ENCODE measurements at regions not wholly inside any gene's neighbourhood (a gene's known extent, or its start where the extent isn't known, plus 50 kb on each side); places are given as distances from the start of the nearest gene placed in this dataset.

GRCh38 chr22:48667289-48667688 lies 1160.4 kb downstream of the BRD1 start (continued):
- TF ChIP-seq ZNF148 (tag by site-specific recombination; IDR thresholded peaks at IDR 0.05; ENCODE audit: borderline replicate concordance) (no peak), PRDM10 (tag by site-specific recombination; IDR thresholded peaks at IDR 0.05) (no peak)

GRCh38 chr22:48666620-48667019 lies 1161.1 kb downstream of the BRD1 start:
- 0 out of 2 replicates have a peak, but pooled peaks have one; percentile 22 for TF ChIP-seq ZFHX2 (tag by site-specific recombination; conservative IDR thresholded peaks at IDR 0.05)
- TF ChIP-seq ZIC2 (tag by site-specific recombination; IDR thresholded peaks at IDR 0.05): peak; percentile 54; the same call in 1 of the 2 replicates
- no peak for TF ChIP-seq ZNF555 (tag by site-specific recombination; conservative IDR thresholded peaks at IDR 0.05)
- peak; percentile 21; the same call in 1 of the 2 replicates for TF ChIP-seq GLIS1 (tag by site-specific recombination; IDR thresholded peaks at IDR 0.05)
- no peak overlapping the region for H3K4me3 ChIP-seq (ENCODE audit: low read depth, low read length)
- no peaks in the 10 kb centered on the region for H3K4me1 ChIP-seq (ENCODE audit: control insufficient read depth, insufficient read depth, low read length)
- H3K9me3 ChIP-seq (ENCODE audit: control insufficient read depth, insufficient read depth, low read depth, low read length): no peaks in the 10 kb centered on the region
- ChIA-PET POLR2A (no interaction called here), CTCF (no interaction called here)
- no peaks in the 10 kb centered on the region for H3K36me3 ChIP-seq (ENCODE audit: control insufficient read depth in 2 of 2, insufficient read depth in 1 of 2, low read length in 2 of 2)
- H3K27ac ChIP-seq (ENCODE audit: extremely low read depth, low read depth, low read length): no peak overlapping the region

- ChIA-PET POLR2A (no interaction called here), CTCF (no interaction called here)
- Histone ChIP-seq H3K36me3 (ENCODE audit: control insufficient read depth in 2 of 2, insufficient read depth in 1 of 2, low read length in 2 of 2) (no peaks in the 10 kb centered on the region), H3K4me3 (ENCODE audit: low read depth, low read length) (no peak overlapping the region), H3K27ac (ENCODE audit: extremely low read depth, low read depth, low read length) (no peak overlapping the region), H3K4me1 (ENCODE audit: control insufficient read depth, insufficient read depth, low read length) (no peaks in the 10 kb centered on the region), H3K9me3 (ENCODE audit: control insufficient read depth, insufficient read depth, low read depth, low read length) (no peaks in the 10 kb centered on the region)
- TF ChIP-seq ZBTB8A (tag by site-specific recombination; IDR thresholded peaks at IDR 0.05) (no peak), ZNF768 (tag by site-specific recombination; IDR thresholded peaks at IDR 0.05) (no peak), ZBTB17 (tag by site-specific recombination; IDR thresholded peaks at IDR 0.05) (no peak), ZBTB11 (tag by site-specific recombination; conservative IDR thresholded peaks at IDR 0.05; ENCODE audit: low read depth) (no peak), ZNF132 (tag by site-specific recombination; IDR thresholded peaks at IDR 0.05; ENCODE audit: borderline replicate concordance) (no peak), ZNF639 (tag by site-specific recombination; IDR thresholded peaks at IDR 0.05) (no peak), ZNF530 (tag by site-specific recombination; IDR thresholded peaks at IDR 0.05; ENCODE audit: low read depth) (no peak), SP7 (tag by site-specific recombination; IDR thresholded peaks at IDR 0.05) (no peak), ZNF747 (tag by site-specific recombination; IDR thresholded peaks at IDR 0.05) (no peak), ZNF776 (tag by site-specific recombination; IDR thresholded peaks at IDR 0.05; ENCODE audit: borderline replicate concordance) (no peak), ZBTB44 (tag by site-specific recombination; IDR thresholded peaks at IDR 0.05) (no peak), SP3 (tag by site-specific recombination; IDR thresholded peaks at IDR 0.05) (no peak), EGR2 (tag by site-specific recombination; IDR thresholded peaks at IDR 0.05; ENCODE audit: low read depth) (no peak), ZNF169 (tag by site-specific recombination; IDR thresholded peaks at IDR 0.05) (no peak)
These were observed 1162.2 kb downstream of the BRD1 start for GRCh38 chr22:48665311-48665995.
